Endometrium (tissue), 2 donors: ENCODE measurements at regions not wholly inside any gene's neighbourhood (a gene's known extent, or its start where the extent isn't known, plus 50 kb on each side); places are given as distances from the start of the nearest gene placed in this dataset.

Experiments
- FAIRE-seq: peaks from 2 replicates; lab custom pipeline; 2012; peaks lifted over from hg19 to GRCh38; lab: Jason Lieb, UNC
- donor health status: control.
- donor health status: control.

DNA sequence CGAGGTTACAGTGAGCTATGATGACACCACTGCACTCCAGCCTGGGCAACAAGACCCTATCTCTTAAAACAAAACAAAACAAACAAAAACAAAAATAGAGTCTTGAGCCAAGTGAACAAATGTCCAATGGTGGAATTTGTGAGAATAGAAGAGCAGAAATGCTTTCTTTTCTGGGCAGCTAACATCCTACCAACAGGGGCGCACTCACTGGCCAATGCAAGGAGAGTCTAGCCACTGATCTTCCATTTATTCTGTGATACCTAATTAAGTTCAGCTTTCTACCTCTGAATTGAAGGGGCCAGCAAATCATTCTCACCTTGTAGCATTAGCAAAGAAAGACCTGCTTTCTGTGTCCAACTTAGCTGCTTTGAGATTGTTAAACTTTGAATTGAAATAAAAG is 301.9 kb upstream of the NR2F2 start:
- no peak for FAIRE-seq

GRCh38 chr15:96029172-96029571 is 301.3 kb upstream of the NR2F2 start:
- no peak for FAIRE-seq

DNA sequence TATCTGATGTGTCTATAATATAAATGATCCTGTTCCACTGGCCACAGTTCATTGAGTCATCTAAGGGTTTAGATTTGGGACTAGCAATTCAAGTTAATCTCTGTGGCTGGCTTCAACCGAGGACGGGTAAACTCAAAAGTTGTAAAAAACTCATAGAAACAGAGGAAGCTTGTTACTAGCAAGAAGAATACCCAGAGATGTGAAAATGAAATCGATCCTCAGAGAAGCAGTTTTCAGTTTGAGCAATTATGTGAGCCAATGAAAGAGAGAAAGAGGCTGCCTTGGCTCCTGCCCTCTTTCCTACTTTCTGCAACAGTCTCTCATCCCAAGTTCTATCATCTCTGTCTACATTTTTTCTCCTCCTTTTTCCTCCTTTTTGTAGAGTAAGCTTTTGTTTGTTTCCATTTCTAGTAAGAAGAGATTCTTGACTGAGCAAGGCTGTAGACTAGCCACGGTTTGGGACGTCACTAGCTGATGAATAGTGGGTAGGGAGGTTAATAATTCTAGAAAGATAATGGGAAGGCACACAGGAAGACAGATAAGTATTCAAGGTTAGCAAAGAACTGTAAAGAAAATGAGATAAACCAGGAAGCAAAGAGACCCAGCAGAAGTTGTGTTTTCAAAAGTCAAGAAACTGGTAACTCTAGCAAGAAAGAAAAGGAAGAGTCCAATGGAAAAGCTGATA is 298.9 kb upstream of the NR2F2 start:
- no peak for FAIRE-seq

GRCh38 chr15:96035091-96035490 is 295.4 kb upstream of the NR2F2 start:
- FAIRE-seq = no peak

- no peak for FAIRE-seq
These were observed 294.9 kb upstream of the NR2F2 start for GRCh38 chr15:96035635-96036034.

DNA sequence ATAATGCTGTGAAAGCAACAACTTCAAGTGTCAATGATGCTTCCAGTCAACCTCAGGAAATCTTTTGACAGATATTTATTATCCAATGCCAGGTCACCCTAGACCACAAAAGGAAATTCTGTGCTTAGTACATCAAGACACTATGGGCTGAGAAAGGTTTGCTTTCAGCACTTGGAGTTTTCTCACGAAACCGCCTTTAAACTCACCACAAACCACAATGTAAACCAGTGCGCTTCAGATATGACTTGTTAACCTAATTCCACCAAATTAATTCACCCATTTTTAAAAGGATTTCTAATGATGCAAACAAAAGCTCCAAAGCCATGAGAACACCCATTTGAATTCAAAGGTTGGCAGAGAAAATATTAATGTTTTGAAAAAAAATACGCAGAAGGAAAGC is 292.9 kb upstream of the NR2F2 start:
- no peak for FAIRE-seq

GRCh38 chr15:96038131-96038530 is 292.4 kb upstream of the NR2F2 start:
- no peak for FAIRE-seq

- no peak for FAIRE-seq
These were observed 291.9 kb upstream of the NR2F2 start for GRCh38 chr15:96038650-96039049.

DNA sequence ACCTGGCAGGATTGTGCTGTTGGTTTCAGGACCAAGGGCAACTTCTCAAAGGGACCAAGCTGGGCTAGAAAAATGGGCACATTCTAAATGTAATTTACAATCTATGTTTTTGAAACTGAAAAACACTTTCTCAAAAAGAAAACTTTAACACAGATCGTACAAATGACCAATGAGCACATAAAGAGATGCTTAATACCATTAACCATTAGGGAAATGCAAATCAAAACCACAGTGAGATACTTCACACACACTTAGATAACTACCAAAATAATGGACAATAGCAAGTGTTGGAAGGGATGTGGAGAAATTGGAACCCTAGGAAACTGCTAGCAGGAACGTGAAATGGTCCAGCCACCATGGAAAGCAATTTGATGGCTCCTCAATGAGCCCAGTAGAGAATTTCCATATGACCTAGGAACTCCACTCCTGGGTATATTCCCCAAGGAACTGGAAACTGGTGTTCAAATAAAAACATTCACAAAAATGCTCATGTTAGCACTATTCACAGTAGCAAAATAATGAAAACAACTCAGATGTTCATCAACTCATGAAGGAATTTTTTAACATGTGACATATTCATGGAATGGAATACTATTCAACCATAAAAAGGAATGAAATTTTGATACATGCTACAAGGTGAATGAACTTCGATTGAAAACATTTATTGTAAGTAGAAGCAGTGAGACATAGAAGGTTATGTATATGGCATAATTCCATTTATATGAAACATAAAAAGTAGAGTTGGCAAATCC is 288.3 kb upstream of the NR2F2 start:
- FAIRE-seq = no peak

DNA sequence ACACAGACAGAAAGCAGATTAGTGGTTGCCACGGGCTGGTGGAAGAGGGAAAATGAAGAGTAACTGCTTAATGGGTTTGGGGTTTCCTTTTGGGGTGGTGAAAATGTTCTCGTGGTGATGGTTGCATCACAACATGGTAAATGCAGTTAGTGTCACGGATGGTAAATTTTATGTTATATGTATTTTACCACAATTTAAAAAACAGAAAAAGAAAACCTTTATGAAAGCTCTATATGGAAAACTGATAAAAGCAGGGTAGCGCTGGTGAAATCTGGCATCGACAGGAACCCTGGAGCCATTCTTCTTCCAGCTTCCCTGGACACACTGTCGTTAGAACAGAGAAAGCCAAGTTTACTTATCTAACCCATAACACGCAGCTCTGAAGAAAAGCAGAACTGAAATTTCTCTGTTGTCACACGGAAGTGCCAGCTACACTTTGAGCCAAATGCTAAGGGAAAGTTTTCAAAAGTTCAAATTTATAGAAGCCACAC is 287.7 kb upstream of the NR2F2 start:
- FAIRE-seq = no peak

DNA sequence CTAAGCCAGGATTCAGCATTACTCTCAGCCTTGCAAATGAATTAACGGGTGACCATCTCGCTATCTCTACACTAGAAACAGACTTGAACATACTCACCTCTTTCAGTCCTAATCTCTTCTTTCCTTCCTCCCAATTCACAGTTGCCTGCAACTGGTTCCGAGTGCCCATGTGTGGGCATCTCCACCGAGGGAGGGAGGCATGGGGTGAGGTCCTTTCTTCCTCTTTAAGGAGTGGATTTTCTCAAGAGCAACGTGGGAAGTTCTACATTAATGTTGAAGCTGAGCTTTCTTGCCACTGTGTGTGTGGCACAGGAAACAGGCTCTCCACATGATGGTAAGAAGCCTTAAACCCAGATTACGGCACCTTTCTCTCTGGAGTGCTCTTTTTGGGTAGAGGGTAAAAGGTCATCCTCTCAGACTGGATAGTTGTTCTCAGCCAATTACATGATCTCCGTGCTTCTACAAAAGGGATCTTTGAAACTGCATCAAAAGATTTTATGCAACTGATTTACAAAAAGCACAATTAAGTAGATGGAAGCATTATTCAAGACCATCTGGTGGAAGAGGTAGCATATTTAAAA is 286.8 kb upstream of the NR2F2 start:
- FAIRE-seq = no peak

- FAIRE-seq = no peak
These were observed 283.8 kb upstream of the NR2F2 start for GRCh38 chr15:96046620-96047240.

DNA sequence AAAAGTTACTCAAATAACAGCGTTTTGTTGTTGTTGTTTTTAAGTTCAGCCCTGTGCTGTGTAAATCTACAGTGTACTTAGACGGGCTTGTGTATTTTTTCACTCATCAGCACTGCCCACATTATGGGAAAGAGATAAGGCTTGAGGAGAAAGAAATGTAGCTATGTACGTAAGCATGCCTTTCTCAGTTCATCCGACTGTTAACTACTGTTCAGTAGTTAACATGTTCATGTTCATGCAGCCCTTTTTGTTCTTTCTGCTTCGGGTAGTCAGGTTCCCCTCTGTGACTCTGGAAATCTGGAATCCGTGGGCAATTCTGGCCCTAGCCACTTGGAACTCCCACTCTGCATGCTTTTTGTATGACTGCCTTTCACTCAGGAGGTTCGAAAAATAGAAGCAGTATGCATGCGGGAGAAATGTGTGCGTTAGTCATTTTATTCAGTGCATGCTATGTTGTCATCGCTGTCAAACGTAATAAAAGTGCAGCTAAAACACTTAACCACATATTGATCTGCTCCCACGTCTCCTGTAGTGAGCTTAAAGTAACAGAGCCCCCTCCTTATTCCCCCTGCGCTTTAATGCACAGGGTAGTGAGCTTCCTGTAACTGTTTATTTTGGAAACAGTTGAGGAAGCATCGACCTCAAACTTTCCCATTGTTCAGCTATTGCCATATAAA is 283.1 kb upstream of the NR2F2 start:
- no peak for FAIRE-seq

DNA sequence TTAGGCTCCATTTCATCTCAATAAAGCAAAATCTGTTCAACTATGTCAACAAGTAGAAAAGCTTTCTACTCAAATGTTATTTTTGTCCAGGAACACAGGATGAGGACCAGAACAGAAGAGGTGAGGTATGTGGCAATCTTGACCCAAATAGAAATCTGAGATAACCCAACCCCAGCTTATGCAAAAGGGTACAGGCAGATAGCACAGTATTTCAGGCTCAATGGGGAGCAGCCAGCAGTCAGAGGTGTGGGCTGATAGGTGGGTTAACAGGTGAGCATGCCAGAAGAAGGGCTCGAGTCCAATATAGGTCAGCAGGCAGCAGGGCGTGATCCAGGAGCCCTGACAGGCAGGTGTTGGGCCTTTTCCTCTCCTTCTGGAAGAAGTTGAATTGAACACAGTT is 281.2 kb upstream of the NR2F2 start:
- FAIRE-seq = no peak

- FAIRE-seq = no peak
These were observed 280.7 kb upstream of the NR2F2 start for GRCh38 chr15:96049766-96050165.

DNA sequence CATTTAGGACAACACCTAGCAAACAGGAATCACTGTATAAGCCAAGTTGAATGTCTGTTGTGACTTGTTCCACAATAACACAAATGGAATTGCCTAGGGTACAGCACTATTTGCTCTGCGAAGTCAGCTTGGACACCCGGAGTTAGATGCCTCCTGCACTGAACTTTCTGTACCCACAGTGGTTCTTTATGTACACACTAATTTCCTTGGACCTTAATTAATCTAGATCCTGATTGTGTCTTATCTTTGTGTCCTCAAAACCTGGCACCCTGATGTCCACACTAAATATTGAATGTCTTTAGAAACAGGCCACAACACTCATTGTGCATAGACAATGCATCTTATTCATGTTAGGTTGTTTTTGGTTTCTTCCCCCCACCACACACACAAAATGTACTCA is 278.9 kb upstream of the NR2F2 start:
- no peak for FAIRE-seq

DNA sequence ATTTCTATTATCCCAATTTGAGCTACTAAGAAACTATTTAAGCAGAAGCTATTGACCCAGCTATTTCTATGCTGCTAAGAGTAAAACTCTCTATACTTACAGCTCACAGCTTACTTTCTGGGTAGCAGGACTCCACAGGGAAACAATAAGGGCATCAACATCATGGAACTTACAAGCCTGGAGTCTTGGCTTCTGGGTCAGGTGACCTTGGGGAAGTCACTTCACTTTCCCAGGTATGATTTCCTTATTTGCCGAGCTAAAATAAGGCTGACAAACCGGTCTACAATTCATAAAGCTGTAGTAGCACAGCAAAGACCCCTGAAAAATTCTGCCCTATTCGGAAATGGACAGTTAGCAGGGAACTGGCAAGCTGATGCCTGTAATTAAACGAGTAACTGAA is 278.3 kb upstream of the NR2F2 start:
- no peak for FAIRE-seq

- no peak for FAIRE-seq
These were observed 277.9 kb upstream of the NR2F2 start for GRCh38 chr15:96052572-96053030.

- FAIRE-seq = no peak
These were observed 277.3 kb upstream of the NR2F2 start for GRCh38 chr15:96053031-96053780.

DNA sequence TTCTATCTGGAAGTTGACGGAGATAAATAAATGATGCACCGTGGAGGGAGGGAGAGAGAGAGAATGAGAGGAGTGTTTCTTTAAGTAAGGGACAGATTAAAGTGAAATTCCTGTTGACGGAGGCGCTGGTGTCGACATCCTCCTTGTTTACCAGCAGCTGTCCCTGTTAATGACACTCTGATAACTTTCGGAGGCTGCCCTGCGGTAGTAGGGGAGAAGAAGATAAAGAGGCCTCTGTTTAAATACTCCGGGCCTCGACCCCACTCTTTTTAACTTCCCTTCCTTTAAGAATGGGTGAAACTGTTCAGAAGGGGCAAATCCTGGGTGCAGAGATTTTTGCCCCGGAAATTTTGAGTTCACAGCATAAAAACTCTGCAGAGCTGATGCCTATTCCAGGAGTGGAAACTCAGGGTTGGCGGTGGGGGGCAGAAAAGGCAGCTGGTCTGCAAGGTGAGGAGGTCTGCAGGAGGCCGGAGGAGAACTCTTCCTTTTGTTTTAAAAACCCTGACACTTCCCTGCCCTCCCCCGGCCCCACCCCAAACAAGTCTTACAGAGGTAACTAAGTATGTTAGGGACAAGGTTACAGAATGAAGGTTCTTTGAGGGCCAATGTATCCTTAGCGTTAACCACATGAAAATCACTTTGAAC is 276.6 kb upstream of the NR2F2 start:
- no peak for FAIRE-seq

DNA sequence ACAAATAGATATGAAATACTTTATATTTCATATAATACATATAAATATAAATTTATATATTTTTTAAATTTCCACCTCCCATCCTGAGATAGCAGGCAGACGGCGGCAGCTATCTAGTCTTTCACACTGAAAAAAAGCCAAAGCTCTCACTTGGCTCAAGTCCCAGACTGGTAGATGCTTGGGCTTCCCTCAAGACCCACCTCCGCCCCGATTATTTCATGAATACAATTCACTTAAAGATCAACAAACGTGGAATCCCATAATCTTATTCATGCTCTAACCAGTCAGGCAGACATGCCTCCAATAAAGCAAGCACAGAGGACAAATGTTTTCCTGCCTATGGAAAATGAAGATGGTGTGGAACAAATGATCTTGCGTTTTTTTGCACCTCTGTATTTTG is 275.9 kb upstream of the NR2F2 start:
- FAIRE-seq = no peak
